DMS79 treated with DMSO at 0.1 percent for 48 hours (cell line): ENCODE measurements at regions not wholly inside any gene's neighbourhood (a gene's known extent, or its start where the extent isn't known, plus 50 kb on each side); places are given as distances from the start of the nearest gene placed in this dataset.

Experiments
- DNase-seq: peaks from one replicate; lab custom pipeline; 2025; lab: John Stamatoyannopoulos, UW

DNA sequence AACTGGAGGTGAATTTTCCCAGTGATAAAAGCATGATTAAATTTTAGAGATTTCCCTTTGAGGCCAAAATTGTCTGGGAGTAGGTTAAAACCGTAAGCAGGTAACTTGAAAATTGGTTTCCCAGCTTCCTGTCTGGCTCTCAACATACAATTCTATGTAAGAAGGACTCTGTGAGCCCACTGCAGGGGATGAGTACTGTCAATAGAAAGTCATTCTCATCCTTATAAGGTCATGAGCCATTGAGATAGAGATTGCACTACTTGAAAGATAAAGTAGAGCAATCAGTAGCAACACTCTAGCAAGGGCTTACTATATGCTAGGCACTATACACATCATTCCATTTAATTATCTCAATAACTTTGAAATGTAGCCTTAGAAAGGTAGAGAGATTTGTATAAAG lies 225.6 kb upstream of the HMGA2 start:
- DNase-seq, result no peak

DNA sequence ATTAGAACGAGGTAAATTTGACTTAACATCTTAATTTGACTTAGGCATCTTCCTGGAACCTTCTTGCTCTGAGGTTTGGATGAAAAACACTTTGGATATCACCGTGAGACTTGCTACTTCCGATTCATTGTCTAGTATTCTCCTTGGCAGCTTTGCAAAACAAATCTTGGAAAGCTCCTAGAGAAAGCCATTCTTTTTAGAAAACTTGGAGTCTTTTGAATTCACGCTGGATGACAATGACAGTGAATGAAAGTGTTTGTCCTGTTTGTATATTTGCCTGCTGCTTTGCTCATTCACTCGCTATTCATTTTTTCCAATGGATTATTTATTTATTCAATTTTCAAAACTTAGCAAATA lies 222.1 kb upstream of the HMGA2 start:
- DNase-seq, result no peak

DNA sequence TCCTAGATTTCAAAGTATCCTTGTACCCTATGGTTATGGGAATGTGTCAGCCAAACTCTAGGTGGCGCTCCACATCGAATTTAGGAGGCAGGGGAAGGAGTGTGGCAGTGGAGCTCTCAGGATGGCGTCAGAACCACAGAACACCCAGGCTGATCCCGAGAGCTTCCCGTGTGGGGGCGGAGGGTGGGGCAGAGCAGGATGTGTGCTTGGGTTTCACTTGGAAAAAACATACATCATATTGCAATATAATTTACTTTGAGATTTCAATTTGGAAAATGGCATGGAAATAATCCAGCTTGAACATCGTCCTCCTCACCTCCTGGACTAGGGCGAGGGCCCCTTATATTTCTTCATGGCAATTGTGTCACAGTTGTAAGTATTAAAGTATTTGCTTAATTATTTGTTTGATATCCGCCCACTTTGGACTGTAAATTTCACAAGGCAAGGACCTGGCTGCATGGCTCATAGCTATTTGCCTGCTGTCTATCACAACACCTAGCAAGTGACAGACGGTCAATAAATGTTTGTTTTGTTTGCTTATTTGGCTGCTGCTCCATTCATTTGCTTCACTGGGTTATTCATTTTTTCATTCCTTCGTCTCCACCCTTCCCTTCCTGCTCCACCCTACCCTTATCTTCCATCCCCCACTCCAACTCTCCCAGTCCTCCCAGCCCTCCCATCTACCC lies 221.5 kb upstream of the HMGA2 start:
- DNase-seq, result no peak

DNA sequence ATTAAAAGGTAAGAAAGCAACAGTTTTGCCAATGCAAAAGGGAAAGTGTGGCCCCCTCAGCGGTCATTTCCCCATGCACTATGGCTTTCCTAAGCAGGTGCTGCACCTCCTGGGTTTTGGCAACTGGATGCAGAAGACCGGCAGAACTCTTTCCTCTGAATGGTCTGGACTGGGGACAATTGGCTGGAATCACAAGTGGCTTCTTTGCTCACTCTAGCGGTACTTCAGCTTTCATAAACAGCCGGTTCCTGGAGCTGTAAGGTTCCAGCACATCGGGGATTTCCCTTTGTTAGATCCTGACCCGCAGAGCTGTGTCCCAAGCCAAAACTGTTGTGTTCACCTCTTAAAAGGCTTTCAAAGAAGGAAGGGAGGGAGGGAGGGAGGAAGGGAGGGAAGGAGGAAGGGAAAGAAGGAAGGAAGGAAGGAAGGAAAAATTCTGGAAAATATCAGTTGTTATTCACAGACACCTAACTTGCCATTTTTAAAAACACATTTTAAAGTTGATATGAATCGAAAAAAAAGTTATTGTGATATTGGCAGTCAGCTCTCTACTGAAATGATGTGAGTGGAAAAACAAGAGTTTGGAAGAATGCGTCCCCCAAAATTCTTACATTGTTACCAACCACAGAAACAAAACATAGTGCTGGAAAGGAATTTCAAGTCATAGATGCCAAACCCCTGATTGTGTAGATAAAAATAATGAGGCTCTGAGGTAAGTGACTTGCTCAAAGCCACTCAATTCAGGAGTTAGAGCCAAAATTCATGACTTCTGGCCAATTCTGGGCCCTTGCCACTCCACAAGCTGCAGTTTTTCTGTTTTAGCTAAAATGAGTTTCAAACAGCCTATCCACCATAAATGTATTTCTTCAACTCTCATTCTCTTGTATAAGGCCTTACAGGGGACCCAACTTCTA lies 220.6 kb upstream of the HMGA2 start:
- no peak for DNase-seq

DNA sequence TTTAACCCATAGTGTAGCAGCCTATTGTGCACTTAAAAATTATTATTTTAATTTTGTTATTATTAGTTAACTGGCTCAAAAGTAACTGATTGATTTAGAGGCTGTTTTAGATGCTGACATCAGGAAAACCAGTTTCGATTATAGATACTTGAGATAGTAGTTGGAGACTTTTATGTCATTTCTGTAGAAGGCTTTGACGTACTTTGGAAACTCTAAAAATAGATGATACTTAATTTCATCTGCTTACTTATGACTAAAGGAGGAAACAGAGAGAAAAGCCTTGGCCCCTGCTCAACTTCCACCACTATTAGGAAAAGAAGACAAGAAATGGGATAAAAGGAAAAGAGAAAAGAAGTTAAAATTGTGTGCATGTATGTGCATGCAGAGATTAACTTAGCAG lies 219.3 kb upstream of the HMGA2 start:
- no peak for DNase-seq

DNA sequence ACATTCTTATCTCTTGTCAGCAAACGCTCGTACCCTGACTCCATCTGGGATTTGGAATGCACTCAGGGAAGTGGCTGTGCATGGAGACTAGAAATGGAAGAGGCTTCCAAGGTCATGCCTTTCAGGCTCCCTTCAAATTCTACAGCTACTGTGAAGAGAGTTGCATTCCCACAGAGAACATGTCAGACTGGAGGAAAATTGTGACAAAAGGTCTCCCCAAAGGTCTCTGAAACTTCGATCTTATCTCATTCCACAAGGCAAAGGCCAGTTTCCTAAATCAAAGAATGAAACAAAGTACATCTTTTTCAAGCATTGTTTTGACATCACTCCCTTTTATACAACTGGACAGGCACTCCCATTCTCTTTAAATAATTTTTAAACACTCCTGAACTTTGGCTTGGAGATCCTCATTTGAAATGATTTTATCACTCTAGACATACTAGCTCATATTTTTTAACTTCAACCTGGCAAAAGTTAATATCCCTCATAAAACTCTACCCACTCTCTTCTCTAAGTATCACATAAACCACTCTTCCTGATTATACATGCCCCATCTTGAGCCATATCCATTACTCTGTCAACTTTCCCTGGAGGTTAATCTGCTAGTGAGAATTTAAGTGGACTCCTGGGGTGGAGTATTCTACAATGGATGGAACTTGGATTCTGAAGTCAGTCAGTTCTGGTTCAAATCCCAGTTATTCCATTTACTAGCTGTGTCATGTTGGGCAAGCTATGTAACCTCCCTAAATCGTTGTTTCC lies 218.1 kb upstream of the HMGA2 start:
- DNase-seq, result no peak

DNA sequence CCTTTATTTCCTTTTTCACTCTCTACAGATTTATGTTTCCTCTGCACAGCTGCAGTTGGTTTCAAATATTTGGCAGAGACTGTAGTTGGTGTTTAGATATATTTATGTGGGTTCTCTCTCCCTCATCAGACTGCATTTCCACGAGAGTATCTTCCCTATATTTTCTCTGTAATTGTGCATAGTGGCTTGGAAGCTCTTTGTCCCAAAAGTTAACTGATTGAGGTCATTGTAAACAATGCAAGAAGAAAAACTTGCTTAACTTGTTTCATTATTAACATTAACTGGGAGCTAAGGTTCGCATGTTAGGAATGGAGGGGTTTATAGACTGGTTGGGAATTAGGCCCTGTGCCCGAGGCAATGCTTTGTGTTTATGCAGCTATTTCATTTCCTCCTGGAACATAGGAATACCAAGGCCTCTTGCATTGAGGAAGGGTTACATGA lies 216.9 kb upstream of the HMGA2 start:
- no peak for DNase-seq

DNA sequence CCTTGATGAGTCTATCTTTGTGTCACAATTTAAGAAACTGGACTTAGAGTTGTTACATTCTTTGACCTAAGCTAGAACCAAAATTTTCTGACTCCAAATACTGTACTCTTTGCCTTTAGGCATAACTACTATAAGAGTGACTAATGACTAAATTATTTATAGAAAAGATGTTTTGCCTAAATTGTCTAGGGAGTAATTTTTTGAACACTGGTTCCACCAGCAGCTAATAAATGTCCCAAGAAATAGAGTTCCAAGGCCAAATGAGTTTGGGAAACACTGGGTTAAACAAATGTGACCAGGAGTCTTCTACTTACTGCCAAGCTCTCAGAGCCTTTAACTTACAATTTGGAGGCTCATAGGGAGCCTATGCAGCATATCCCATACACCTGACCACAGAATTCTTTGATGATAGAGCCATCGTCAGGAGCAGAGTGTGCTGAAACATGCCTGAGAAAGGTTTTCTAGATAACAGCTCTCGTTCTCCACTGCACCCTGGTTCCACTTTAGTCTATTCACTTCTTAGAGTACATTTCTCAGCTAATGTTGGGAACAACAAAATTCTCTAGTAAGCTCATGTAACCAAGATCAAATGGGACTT lies 215.9 kb upstream of the HMGA2 start:
- DNase-seq, result no peak

DNA sequence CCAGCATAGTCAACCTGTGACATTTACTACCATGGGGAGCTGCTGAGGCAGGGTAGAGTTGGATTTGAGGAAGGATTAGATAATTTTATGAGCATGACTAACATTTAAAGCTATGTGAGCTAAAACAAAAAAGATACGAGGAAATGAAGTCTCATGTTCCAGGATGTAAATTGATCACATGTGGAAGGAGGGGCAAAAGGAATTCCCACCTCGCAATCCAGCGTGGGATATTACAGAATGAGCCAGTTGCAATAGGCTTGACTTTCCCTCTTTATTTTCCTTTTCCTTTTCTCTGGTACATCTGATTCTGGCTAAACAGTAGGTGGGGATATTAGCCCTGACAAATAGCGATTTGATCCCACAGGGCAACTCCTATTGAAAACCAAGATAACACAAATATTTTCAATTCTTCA lies 214.9 kb upstream of the HMGA2 start:
- DNase-seq, result no peak

DNA sequence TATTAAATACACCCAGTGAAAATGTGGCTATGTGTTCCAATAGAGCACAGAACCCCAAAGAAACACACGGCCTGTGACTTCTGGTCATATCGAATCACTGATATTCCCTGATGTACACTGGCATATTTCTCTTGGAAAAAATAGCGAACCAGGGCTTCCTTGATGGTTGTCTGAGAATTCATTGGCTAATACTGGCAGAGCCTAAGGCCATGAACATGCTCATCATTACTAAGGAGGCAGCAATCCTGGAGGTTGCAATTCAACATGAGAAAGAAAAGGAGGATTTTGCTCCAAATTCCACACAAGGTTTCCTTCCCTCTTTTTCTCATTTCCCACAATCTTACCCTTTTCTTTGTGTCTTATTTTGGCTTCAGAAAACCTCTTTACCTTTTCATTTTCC lies 212.9 kb upstream of the HMGA2 start:
- no peak for DNase-seq

DNA sequence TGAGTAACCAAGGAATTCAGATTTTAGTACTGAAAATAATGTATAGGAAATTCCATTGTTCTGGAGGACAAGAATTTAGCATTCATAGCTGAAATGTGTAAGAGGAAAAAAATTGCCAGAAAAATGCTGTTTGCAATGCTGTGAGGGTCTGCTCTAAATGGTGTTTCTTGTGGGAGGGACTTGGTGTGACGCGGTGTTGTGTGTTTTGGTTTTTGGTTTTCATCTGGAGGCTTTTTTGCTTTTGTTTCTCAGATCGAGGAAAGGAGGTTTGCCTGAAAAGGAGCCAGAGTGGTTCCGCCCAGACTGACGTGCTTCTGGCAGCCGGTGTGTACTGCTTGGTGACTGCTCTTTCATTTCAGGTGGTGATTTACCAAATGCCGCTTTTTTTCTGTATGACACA lies 211.8 kb upstream of the HMGA2 start:
- no peak for DNase-seq

DNA sequence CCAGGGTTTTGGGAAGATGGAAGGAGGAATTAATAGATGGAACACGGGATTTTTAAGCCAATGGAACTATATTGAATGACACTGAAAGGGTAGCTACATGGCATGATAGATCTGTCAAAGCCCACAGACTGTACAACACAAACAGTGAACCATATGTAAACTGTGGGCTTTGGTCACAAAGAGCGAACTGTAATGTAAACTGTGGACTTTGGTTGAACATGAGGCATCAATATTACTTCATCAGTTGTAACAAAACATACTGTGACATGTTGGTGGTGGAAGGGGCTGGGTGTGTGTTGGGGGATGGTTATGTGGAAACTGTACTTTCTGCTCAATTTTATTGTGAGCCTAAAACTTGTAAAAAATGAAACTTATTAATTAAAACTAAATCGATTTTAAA lies 210.6 kb upstream of the HMGA2 start:
- DNase-seq, result no peak

DNA sequence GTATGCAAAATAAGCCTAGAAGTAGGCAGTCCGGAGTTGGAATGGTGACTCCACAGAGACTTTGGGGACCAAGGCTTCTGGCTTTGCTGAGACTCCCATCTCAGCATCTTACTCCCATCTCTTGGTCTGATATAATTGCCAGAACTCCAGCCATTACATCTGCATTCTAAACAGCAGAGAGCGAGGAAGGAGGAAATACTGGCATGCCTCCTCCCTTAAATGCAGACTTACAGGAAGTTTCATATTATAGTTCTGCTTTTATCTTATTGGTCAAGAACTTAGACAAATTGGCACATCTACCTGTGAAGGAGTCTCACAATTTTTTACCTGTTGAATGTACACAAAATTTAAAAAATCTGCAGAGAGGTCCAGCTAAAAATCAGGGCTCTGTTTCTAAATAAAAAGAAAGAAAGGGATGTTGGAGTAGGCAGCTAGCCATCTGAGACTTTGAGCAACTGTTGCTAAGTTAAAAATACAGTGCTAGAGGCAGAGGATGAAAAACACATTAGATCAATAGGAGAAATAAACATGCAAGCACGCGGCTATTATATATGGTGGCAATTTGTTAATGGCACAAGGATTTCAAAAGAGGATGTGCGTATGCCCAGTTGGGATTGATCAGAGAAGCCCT lies 209.9 kb upstream of the HMGA2 start:
- no peak for DNase-seq

DNA sequence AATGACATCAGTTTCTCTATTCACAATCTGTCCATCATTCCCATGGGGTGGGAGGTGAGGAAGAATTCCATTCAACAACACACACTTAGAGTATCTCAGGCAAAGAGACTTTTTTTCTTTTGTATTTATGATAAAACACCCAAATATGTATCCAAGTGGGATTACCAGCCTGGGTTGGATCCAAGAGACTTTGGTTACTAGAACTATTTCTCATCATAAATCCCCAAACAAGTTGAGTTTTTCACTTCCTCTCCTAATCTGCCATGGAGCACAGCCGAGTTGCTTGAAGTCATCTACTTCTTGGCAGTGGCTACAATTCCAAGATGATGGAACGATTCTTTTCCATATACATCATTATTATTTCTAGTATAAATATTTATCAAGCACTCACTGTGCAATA lies 209.2 kb upstream of the HMGA2 start:
- DNase-seq, result no peak

DNA sequence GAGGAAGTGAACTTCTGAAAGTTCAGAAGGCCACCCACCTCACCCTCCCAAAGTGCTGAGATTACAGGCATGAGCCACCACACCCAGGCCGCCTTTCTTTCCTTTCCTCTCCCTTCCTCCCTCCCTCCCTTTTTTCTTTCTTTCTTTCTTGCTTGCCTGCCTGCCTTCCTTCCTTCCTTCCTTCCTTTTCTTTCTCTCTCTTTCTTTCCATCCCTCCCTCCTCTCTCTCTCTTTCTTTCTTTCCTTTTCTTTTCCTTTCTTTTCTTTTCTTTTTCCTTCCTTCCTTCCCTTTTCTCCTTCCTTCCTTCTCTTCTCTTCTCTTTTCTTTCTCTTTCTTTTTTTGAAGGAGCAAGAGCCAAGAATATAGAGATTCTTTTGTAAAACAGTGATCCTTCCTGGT lies 208.3 kb upstream of the HMGA2 start:
- no peak for DNase-seq

DNA sequence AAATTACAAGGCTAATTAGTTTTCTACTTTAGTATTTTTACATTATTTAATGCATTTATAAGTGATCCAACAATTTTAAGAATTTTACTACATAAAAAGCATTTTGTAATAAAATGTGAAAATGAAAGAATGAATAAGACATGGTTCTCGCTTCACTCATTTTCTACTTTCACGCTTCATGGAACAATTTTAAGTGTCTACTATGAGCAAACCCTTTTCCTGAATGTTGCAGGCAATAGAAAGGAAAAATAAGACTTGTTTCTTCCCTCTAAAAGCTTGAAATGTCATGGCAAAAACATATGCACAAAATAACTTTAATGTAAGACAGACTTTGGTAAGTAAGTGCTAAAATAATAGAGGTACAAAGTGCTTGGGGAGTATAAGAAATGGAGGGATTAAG lies 205.7 kb upstream of the HMGA2 start:
- no peak for DNase-seq

DNA sequence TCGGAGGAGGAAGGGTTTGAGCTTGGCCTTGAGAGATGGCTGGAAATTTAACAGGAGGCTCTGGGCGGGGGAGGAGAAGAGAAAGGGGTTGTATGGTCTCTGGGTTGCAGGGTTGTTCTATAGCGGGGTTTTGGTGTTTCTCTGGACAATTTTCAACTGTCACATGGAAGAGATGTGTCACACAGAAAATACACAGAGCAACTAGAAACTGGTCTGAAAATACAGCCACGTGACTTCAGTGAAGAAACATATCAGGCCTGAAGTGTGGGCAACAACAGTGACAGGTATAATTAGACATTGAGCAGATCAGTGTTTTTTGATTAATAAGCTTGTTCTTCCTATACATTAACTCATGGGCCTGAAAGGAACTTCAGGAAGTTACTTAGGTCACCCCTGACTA lies 205.3 kb upstream of the HMGA2 start:
- no peak for DNase-seq

DNA sequence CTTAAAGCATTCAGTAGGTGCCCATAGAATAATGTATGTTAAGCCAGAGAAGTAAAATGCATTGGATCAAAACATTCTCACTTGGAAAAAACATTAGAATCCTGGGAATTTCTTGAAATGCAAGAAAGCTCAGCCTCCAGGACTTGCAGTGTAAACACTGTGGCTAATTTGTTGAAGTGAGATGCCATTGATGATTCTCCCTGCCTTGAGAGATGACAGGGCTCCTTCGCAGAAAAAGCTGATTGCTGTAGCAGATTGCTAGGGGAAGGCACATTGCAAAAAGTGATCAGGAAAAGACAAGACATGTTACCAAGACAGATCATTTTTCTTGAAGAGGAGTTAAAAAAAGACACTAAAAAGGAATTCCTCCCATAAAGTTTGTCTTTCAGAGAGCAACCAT lies 204.2 kb upstream of the HMGA2 start:
- DNase-seq, result no peak

DNA sequence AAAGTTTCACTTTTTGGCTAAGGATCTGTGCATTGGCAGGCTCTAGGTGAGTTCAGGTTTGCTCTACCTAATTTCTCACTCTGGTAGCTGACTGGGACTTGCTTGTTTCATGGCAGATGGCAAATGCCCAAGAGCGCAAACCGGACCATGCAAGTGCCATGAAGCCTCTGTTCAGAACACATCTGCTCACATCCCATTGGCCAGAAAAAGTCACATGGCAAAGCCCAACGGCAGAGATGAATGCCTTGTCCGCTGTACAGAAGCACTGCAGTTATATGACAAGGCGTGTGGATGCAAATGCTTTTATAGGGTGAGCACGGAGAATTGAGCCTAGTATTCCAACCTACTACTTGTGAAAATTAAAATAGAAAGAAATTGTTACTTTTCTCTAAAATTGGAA lies 202.2 kb upstream of the HMGA2 start:
- no peak for DNase-seq

DNA sequence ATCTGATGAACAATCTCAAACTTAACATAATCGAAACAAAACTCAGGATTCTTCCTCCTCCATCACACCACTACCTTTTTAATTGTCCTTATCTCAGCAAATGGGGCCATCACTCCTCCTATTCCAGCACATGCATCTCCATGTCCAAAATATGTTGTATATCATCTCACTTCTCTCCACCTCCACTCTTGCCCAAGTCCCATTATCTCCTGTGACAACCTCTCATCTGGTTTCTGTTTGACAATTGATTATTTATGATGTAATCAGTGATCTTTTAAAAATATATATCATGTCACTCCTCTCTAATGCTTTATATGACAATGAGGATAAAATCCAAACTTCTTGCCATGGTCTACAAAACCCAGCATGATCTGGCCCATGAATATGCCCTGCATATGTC lies 200.8 kb upstream of the HMGA2 start:
- no peak for DNase-seq

DNA sequence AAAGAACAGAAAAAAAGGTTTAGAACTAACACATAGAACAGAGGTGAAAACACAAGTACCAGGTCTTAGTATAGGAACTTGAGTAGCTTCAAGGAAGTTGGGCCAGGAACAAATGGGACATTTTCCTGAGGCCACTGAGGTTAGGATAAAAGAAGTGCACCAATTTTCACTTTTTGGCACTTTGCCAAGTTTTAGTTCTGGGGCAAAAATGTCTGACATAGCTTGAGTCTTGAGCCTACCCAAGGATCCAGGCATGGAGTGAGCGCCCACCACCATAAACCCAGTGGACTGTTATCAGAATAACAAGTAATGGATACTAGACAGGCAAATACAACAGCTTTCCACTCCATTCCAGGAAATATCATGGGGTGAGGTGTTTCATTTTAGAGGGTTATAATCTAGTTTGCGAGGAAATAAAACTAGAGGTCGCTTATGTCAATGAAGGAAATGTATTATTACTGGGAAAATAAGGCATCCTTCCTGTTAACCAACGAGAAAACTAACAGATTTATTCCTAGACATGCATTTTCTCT lies 199.7 kb upstream of the HMGA2 start:
- no peak for DNase-seq

DNA sequence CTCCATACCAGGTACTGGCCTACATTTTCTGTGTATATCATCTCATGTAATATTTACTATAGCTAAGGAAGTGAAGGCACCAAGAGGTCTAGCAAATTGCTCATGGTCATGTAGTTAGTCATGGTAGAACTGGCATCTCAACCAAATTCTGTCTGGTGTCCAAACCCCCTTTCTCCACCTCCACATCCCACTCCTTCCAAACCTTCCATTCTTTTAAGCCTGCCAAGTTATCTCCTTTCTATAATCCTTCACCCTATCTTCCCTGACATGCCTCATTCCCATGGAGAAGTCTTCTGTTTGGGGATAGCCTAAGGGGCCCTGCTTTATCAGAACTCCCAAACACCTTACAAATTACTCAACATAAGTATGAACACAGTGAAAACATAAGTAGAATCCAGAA lies 196.2 kb upstream of the HMGA2 start:
- no peak for DNase-seq
